ENCODE measurements at regions not wholly inside any gene's neighbourhood (a gene's known extent, or its start where the extent isn't known, plus 50 kb on each side); places are given as distances from the start of the nearest gene placed in this dataset.

DNA sequence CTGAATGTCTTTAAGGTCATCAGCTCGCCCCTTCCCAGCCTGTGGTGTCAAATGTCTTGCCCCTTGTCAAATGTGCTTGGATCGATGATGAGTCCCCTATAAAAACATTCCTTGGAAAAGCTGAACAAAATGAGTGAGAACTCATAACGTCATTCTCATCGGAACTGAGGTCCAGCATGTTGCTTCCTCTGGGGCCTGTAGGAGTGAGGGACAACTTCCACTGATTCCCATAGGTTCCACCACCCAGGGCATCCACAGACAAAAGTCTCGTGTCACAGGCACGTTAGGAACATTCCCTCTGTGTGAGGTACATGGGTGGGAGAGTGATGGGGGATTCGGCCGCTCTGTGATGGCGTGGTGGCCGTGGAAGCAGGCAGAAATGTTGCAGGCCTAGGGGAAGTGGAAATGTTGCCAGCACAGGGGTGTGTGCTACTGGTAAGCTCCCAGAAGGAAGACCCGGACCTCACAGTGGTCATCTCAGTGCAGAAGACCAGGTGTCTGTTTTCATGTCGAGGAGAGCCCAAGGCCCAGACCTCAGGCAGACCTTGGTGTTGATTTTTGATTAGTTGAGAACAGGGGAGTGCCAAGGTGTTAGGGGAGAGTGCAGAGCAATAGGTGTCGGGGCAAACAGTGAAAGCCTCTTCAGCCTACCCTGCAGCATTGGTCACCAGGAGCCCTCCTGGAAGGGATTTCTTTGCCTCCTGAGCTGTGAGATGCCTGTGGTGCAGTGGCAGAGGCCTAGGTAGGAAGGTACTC, 96.8 kb downstream of the SNRPN start:
- ATAC-seq, result no peak

DNA sequence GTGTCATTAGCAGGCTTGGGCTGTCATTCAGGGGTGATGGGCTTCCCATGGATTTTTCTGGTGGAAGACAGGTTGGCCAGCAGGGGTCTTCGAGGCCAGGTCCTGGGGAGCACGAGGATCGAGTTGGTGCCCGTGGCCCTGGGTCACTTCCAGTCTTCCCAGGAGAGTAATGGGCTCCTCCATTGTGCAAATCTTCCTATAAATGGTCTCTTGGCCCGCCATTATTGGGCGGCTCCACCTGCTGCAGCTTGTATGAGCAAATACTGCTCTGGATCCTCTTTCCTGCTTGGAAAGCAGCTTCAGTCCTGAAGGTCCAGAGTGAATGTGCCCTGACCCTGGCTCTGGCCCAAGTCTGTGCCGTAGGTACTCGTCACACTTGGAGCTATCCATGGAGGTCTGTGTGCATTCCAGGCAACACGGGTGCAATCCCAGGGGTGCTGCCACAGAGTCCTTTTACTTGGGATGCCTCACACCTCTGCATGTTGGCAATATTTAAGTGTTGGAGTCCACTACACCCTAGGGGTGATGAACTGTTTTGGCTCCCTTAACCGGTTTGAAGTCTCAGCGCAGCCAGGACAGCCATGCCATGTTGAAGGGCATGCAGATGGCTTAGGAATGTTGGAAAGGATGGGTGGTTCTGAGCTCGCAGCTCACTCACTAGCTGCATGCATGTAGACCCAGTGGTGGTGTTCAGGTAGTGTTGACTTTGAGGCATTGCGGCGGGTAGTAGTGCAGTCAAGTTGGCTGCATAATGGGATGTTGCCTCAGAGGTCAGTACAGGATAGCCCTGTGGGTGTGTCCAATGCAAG, 97.6 kb downstream of the SNRPN start:
- no peak for ATAC-seq

GRCh38 chr15:25053000-25053815, 98.4 kb downstream of the SNRPN start:
- no peak for ATAC-seq

GRCh38 chr15:25054329-25054728, 99.5 kb downstream of the SNRPN start:
- ATAC-seq, result no peak

DNA sequence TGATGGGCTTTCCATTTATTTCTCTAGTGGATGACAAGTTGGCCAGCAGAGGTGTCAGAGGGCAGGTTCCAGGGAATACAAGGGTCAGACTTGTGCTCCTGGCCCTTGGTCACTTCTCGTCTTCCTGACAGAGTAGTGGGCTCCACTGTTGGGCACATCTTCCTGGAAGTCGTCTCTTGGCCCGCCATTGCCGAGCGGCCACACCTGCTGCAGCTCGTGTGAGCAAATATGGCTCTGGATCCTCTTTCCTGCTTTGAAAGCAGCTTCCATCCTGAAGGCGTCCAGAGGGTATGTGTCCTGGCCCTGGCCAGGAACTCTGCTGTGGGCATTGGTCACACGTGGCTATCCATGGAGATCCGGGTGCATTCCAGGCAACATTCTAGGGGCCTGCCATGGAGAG, 100.2 kb downstream of the SNRPN start:
- ATAC-seq, result no peak

DNA sequence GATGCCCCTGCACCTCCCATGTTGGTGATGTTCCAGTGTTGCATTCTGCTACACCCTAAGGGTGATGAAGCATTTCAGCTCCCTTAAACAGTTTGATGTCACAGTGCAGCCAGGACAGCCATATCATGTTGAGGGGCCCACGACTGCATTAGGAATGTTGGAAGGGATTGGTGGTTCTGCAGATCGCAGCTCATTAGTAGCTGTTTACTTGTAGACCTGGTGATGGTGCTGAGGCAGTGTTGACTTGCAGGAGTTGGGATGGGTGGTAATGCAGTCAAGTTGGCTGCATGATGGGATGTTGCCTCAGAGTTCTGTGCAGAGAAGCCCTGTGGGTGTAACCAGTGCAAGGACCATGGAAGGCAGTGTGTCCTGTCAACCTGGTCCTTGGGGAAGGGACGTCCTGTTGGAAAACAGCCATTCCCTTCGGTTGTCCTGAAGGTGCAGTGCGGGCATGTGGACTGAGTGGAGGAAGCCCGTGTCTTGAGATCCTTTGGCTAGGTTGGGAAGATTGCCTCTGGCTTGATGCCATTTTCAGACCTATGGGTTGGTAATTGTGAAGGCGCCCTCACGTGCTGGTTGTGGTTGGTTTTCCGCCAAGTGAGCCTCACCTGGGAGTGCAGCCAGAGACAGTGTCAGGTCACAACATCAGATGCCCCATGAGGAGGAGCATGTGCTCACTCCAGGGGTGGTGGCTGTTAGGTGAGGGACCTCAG, 100.7 kb downstream of the SNRPN start:
- no peak for ATAC-seq

DNA sequence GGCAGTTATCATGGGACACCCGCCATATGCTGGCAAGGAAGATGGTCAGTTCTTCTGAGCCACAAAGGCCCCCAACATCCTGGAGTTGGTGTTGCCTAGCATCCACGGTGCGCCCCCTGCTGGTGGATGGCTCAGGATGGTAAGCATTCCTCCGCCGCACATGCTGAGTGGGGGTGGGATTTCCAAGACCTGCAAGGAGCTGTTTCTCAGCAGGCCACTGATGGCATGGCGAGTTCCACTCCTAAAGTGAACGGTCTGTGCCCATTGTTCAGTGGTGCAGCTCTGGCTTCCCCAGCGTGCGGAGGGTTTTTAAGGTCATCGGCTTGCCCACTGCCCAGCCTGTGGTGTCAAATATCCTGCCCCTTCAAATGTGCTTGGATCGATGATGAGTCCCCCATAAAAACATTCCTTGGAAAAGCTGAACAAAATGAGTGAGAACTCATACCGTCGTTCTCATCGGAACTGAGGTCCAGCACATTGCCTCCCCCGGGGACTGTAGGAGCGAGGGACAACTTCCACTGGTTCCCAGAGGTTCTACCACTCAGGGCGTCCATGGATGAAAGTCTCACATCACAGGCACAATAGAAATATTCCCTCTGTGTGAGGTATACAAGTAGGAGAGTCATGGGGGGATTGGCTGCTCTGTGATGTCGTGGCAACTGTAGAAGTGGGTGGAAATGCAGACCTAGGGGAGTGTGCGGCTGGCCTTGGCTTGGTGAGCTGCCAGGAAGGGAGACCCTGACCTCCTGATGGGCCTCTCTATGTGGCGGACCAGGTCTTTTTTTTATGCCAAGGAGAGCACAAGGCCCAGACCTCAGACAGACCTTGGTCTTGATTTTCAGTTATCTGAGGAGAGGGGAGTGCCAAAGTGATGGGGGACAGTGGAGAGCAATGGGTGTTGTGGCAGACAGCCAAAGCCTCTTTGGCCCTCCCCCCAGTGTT, 102.0 kb downstream of the SNRPN start:
- ATAC-seq, result no peak

DNA sequence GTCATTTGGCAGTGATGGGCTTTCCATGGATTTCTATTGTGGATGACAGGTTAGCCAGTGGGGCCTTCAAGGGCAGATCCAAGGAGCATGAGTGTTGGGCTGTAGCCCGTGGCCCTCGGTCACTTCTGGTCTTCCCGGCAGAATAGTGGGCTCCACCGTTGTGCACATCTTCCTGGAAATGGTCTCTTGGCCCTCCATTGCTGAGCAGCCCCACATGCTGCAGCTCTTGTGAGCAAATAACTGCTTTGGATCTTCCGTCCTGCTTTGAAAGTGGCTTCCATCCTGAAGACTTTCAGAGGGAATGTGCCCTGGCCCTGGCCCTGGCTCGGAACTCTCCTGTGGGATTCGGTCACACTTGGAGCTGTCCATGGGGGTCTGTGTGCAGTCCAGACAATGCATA, 102.8 kb downstream of the SNRPN start:
- no peak for ATAC-seq

DNA sequence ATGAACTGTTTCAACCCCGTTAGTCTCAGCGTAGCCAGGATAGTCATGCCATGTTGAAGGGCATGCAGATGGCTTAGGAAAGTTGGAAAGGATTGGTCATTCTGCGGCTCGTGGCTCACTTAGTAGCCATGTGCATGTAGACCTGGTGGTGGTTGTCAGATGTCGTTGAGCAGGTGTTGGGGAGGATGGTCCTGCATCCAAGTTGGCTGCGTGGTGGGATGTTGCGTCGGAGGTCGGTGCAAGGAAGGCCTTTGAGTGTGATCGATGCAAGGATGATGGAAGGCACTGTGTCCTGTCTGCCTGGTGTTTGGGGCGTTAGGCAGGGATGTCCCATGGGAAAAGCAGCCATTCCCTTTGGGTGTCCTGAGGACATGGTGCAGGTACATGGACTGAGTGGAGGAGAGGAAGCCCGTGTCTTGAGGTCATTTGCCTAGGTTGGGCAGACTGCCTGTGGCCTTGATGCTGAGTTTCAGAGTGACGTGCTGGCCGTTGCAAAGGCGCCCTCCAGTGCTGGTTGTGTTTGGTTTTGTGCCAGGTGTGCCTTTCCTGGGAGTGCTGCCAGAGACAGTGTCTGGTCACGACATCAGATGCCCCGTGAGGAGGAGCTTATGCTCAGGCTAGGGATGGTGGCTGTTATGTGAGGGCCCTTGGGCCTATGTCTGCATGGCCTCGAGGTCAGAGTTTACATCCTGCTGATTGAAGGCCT, 103.4 kb downstream of the SNRPN start:
- no peak for ATAC-seq

- no peak for ATAC-seq
These were observed 105.1 kb downstream of the SNRPN start for GRCh38 chr15:25059698-25060471.

DNA sequence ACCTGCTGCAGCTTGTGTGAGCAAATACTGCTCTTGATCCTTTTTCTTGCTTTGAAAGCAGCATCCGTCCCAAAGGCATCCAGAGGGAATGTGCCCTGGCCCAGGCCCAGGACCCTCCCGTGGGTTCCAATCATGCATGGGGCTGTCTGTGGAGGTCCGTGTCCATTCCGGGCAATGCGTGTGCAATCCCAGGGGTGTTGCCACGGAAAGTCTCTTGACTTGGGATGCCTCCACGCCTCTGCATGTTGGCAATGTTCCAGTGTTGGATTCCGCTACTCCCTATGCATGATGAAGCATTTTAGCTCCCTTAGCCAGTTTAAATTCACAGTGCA, 105.7 kb downstream of the SNRPN start:
- ATAC-seq, result no peak

- ATAC-seq, result no peak
These were observed 106.3 kb downstream of the SNRPN start for GRCh38 chr15:25060996-25061620.

GRCh38 chr15:25061808-25062550, 107.2 kb downstream of the SNRPN start:
- ATAC-seq, result no peak

- ATAC-seq, result no peak
These were observed 108.0 kb downstream of the SNRPN start for GRCh38 chr15:25062551-25063430.

- ATAC-seq, result no peak
These were observed 110.5 kb downstream of the SNRPN start for GRCh38 chr15:25065286-25065685.

GRCh38 chr15:25065876-25066275, 111.1 kb downstream of the SNRPN start:
- no peak for ATAC-seq

- ATAC-seq, result no peak
These were observed 111.9 kb downstream of the SNRPN start for GRCh38 chr15:25066708-25067107.

Data from esophagus mucosa (tissue), 1 donor.